Astrocyte (in vitro differentiated cells and primary cell): ENCODE measurements at regions not wholly inside any gene's neighbourhood (a gene's known extent, or its start where the extent isn't known, plus 50 kb on each side); places are given as distances from the start of the nearest gene placed in this dataset.

Experiments used
- DNase-seq: peaks from one replicate; pipeline ENCODE4 v3.0.0-alpha.2; 2010; ENCODE audit warnings: low read depth
- FAIRE-seq: peaks from 2 replicates; lab custom pipeline; 2011; peaks lifted over from hg19 to GRCh38; lab: Jason Lieb, UNC
- H2AFZ ChIP-seq: 2 replicates; pipeline ENCODE4 v1.6.0; 2012; ENCODE audit warnings: low read depth, low read length, inconsistent platforms
- H3K27ac ChIP-seq: 2 replicates; pipeline ENCODE4 v1.5.1; 2011; ENCODE audit warnings: low read depth, low read length, inconsistent platforms
- H3K27me3 ChIP-seq: 2 replicates; pipeline ENCODE4 v1.6.0; 2011; ENCODE audit warnings: low read length, inconsistent platforms; ENCODE audit not compliant: insufficient read depth
- H3K36me3 ChIP-seq: 2 replicates; pipeline ENCODE4 v1.5.1; 2011; ENCODE audit warnings: low read length, inconsistent platforms; ENCODE audit not compliant: insufficient read depth
- H3K4me1 ChIP-seq: 2 replicates; pipeline ENCODE4 v1.5.1; 2011; ENCODE audit warnings: low read length, inconsistent platforms; ENCODE audit not compliant: insufficient read depth
- H3K4me2 ChIP-seq: 2 replicates; pipeline ENCODE4 v1.6.0; 2012; ENCODE audit warnings: low read length, inconsistent platforms
- H3K4me3 ChIP-seq: 2 replicates; pipeline ENCODE4 v1.5.1; 2011; ENCODE audit warnings: low read depth, mild to moderate bottlenecking, low read length, inconsistent platforms; ENCODE audit not compliant: insufficient read depth
- H3K79me2 ChIP-seq: 2 replicates; pipeline ENCODE4 v1.6.0; 2012; ENCODE audit warnings: mild to moderate bottlenecking, low read length, inconsistent platforms; ENCODE audit not compliant: insufficient read depth
- H3K9ac ChIP-seq: 2 replicates; pipeline ENCODE4 v1.6.0; 2012; ENCODE audit warnings: mild to moderate bottlenecking, low read length, inconsistent platforms
- H3K9me3 ChIP-seq: 2 replicates; pipeline ENCODE4 v1.5.1; 2012; ENCODE audit warnings: low read depth, mild to moderate bottlenecking, low read length, inconsistent platforms; ENCODE audit not compliant: insufficient read depth
- H4K20me1 ChIP-seq: 2 replicates; pipeline ENCODE4 v1.6.0; 2012; ENCODE audit warnings: low read length, inconsistent platforms; ENCODE audit not compliant: insufficient read depth
- H3K27ac Mint-ChIP-seq: one replicate; pipeline ENCODE4 v1.8.0; 2021; ENCODE audit warnings: mild to moderate bottlenecking, mixed read lengths; ENCODE audit not compliant: unreplicated experiment
- H3K27me3 Mint-ChIP-seq: one replicate; pipeline ENCODE4 v1.8.0; 2021; ENCODE audit warnings: low read depth, mixed read lengths; ENCODE audit not compliant: unreplicated experiment
- H3K36me3 Mint-ChIP-seq: one replicate; pipeline ENCODE4 v1.8.0; 2021; ENCODE audit warnings: low read depth, mixed read lengths; ENCODE audit not compliant: unreplicated experiment
- H3K4me1 Mint-ChIP-seq: one replicate; pipeline ENCODE4 v1.8.0; 2021; ENCODE audit warnings: low read depth, mixed read lengths; ENCODE audit not compliant: unreplicated experiment
- H3K4me3 Mint-ChIP-seq: one replicate; pipeline ENCODE4 v1.8.0; 2021; ENCODE audit warnings: mild to moderate bottlenecking, moderate library complexity, mixed read lengths; ENCODE audit not compliant: unreplicated experiment
- H3K9me3 Mint-ChIP-seq: one replicate; pipeline ENCODE4 v1.8.0; 2021; ENCODE audit warnings: mild to moderate bottlenecking, mixed read lengths; ENCODE audit not compliant: unreplicated experiment
- CTCF ChIP-seq: IDR thresholded peaks from 2 replicates; pipeline ENCODE4 v1.5.1; 2011; ENCODE audit warnings: low read depth, mild to moderate bottlenecking, inconsistent platforms, low read length, moderate library complexity; ENCODE audit not compliant: insufficient read depth
- EZH2 ChIP-seq: IDR thresholded peaks from 2 replicates; pipeline ENCODE4 v1.6.1; 2012; ENCODE audit warnings: mild to moderate bottlenecking, low read length, inconsistent platforms; ENCODE audit not compliant: insufficient read depth

- H3K9ac ChIP-seq, result no peak overlapping the region
- H3K27ac ChIP-seq, result no peak overlapping the region
- H4K20me1 ChIP-seq, result no peaks in the 10 kb centered on the region
- Mint-ChIP-seq H3K9me3 (peaks cover 2% of the 10 kb centered on the region), H3K4me1 (no peaks in the 10 kb centered on the region), H3K36me3 (no peaks in the 10 kb centered on the region), H3K27ac (peak overlapping the region; percentile 36), H3K4me3 (no peak overlapping the region), H3K27me3 (no peaks in the 10 kb centered on the region)
- no peak for TF ChIP-seq EZH2
- no peak for TF ChIP-seq CTCF
- H3K4me1 ChIP-seq, result no peaks in the 10 kb centered on the region
- no peak overlapping the region for H3K4me2 ChIP-seq
- no peak overlapping the region for H3K4me3 ChIP-seq
- H3K79me2 ChIP-seq, result no peaks in the 10 kb centered on the region
- DNase-seq (no peak), FAIRE-seq (no peak)
- no peaks in the 10 kb centered on the region for H3K9me3 ChIP-seq
- H3K36me3 ChIP-seq, result no peaks in the 10 kb centered on the region
- no peak overlapping the region for H2AFZ ChIP-seq
- H3K27me3 ChIP-seq, result no peaks in the 10 kb centered on the region
These were observed 212.9 kb upstream of the SLC7A11 start for GRCh38 chr4:138455097-138455496.

- no peaks in the 10 kb centered on the region for H4K20me1 ChIP-seq
- peaks cover 2% of the 10 kb centered on the region for H3K9me3 Mint-ChIP-seq
- no peak overlapping the region for H3K27ac ChIP-seq
- H3K9me3 ChIP-seq, result no peaks in the 10 kb centered on the region
- no peak for TF ChIP-seq EZH2
- TF ChIP-seq CTCF, result no peak
- no peak overlapping the region for H2AFZ ChIP-seq
- no peak for DNase-seq
- no peak overlapping the region for H3K4me3 Mint-ChIP-seq
- H3K4me2 ChIP-seq, result no peak overlapping the region
- no peak overlapping the region for H3K4me3 ChIP-seq
- no peaks in the 10 kb centered on the region for H3K27me3 Mint-ChIP-seq
- no peaks in the 10 kb centered on the region for H3K79me2 ChIP-seq
- H3K4me1 ChIP-seq, result no peaks in the 10 kb centered on the region
- H3K4me1 Mint-ChIP-seq, result no peaks in the 10 kb centered on the region
- no peaks in the 10 kb centered on the region for H3K36me3 ChIP-seq
- no peak overlapping the region for H3K27ac Mint-ChIP-seq
- no peaks in the 10 kb centered on the region for H3K36me3 Mint-ChIP-seq
- no peak for FAIRE-seq
- H3K27me3 ChIP-seq, result no peaks in the 10 kb centered on the region
- no peak overlapping the region for H3K9ac ChIP-seq
These were observed 210.7 kb upstream of the SLC7A11 start for GRCh38 chr4:138452826-138453225.

GRCh38 chr4:138451276-138451663 lies 209.1 kb upstream of the SLC7A11 start:
- Histone ChIP-seq H3K4me1 (no peaks in the 10 kb centered on the region), H3K79me2 (no peaks in the 10 kb centered on the region), H4K20me1 (no peaks in the 10 kb centered on the region), H3K27ac (no peak overlapping the region), H3K4me2 (no peak overlapping the region), H3K27me3 (no peaks in the 10 kb centered on the region), H3K9me3 (no peaks in the 10 kb centered on the region), H3K36me3 (no peaks in the 10 kb centered on the region), H3K4me3 (no peak overlapping the region), H3K9ac (no peak overlapping the region), H2AFZ (no peak overlapping the region)
- Mint-ChIP-seq H3K4me3 (no peak overlapping the region), H3K27ac (no peak overlapping the region), H3K9me3 (peaks cover 2% of the 10 kb centered on the region), H3K4me1 (no peaks in the 10 kb centered on the region), H3K27me3 (no peaks in the 10 kb centered on the region), H3K36me3 (no peaks in the 10 kb centered on the region)
- no peak for FAIRE-seq
- DNase-seq, result no peak
- TF ChIP-seq EZH2, result no peak
- no peak for TF ChIP-seq CTCF
